ENCODE measurements at regions not wholly inside any gene's neighbourhood (a gene's known extent, or its start where the extent isn't known, plus 50 kb on each side); places are given as distances from the start of the nearest gene placed in this dataset.

GRCh38 chr4:23972187-23972586 is 82.3 kb upstream of the PPARGC1A start:
- TF ChIP-seq CTCF (IDR thresholded peaks at IDR 0.05) (no peak), POLR2A (IDR thresholded peaks at IDR 0.05) (no peak)
